NCI-H1092 (cell line): ENCODE measurements at regions not wholly inside any gene's neighbourhood (a gene's known extent, or its start where the extent isn't known, plus 50 kb on each side); places are given as distances from the start of the nearest gene placed in this dataset.

ENCODE experiments used
- DNase-seq: peaks from one replicate; lab custom pipeline; 2025; lab: John Stamatoyannopoulos, UW

DNA sequence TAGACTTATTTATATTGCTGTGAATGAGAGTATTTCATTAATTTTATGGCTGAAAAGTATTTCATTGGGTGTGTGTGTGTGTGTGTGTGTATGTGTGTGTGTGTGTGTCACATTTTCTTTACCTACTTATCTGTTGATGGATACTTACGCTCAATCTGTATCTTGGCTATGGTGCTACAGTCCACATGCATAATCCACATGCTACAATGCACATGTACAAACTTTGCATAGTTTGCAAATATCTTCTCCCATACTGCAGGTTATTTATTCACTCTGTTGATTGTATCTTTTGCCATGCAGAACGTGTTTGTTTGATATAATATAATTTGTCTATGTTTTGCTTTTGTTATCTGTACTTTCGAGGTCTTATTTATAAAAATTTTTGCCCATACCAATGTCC is 167.8 kb downstream of the RAB28 start:
- DNase-seq: no peak

GRCh38 chr4:13313856-13314255 is 170.3 kb downstream of the RAB28 start:
- DNase-seq: peak; percentile 75

DNA sequence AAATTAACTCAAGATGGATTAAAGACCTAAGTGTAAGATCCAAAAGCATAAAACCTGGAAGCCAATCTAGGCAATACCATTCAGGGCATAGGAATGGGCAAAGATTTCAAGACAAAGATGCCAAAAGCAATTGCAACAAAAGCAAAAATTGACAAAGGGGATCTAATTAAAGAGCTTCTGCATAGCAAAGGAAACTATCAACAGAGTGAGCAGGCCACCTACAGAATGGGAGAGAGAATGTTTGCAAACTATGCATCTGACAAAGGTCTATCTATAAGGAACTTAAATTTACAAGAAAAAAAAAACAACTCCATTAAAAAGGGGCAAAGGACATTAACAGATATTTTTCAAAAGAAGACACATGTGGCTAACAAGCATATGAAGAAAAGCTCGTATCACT is 171.9 kb downstream of the RAB28 start:
- no peak for DNase-seq

GRCh38 chr4:13309751-13310150 is 174.4 kb downstream of the RAB28 start:
- no peak for DNase-seq

DNA sequence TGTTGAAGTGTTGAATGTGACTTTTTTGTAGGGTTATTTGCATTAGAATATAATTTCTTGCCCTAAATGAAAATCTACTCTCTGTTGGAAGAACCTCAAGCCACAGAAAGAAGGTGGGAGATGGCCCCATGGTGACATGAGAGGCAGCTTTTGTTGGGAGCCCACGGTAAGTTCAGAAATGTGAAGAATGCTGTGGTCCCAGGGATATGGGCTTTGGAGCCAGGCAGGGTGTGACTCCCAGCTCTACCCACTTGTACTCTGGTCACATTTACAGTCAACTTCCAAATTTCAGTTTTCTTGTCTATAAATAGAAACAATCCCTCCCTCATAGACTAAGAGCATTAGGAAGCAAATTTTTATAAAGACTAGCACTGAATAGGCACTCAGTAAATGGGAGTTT is 177.8 kb downstream of the RAB28 start:
- no peak for DNase-seq

GRCh38 chr4:13302876-13303275 is 181.3 kb downstream of the RAB28 start:
- DNase-seq: no peak

DNA sequence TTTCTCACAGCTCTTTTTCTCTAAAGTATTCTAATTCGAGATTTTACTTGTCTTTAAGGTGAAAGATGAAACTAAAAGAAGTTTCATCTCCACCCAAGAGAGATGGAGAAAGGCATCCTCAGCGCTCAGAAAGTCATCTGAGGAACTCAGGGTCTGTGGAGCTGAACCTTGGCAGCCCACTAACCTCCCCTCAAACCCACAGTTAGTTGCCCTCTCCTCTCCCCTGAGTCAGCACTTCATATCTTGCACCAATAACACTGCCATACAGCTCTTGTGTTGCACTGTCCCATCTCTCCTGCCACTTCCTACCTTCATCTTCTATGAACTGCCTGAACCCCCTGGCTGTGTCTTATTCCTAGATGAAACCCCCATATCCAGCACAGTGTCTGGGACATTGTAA is 184.8 kb downstream of the RAB28 start:
- no peak for DNase-seq

- no peak for DNase-seq
Observed at GRCh38 chr4:13298655-13299054, 185.5 kb downstream of the RAB28 start.

GRCh38 chr4:13296986-13297385 is 187.2 kb downstream of the RAB28 start:
- DNase-seq: no peak

DNA sequence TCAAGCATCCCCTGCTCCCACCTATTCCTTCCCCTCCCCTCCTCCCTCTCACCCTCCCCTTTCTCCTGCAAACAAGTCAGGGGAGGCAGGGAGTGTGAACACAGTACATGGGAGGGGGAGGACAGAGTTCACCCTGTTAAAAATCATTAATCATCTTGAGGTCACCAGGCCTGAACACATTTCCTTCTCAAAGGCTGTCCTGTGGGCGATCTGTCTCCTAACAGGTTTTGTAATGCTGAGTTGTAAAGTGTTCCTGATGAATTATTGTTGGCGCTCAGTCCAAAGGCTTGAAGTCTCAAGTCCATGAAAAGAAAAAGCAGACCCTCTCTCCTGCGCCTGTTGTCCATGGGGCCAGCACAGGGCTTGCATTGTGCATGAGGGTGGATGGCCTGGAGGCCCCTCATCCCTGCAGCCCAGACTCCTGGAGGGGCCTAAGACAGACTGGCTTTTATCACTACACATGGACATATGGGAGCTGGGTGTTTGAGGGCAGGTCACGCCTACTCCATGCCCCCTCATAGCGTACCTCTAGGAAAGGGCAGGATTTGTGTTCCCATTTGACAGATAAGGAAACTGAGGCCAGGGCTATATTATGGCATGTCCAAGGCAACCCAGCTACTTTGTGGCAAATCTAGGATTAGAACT is 189.1 kb downstream of the RAB28 start:
- DNase-seq: no peak

- DNase-seq: no peak
Observed at GRCh38 chr4:13292372-13292771, 191.8 kb downstream of the RAB28 start.

DNA sequence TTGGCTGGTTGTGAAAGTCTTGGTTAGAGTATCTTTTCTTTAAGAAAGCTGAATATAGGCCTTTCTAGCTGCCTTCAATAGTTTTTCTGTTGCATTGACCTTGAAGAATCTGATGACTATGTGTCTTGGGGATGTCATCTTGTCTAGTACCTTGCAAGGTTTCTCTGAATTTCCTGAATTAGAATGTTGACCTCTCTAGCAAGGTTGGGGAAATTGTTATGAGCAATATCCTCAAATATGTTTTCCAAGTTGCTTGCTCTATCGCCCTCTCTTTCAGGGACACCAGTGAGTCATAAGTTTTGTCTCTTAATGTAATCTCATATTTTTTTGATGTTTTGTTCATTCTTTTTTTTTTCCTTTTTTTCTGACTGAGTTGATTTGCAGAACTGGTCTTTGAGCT is 194.7 kb downstream of the RAB28 start:
- DNase-seq: no peak

- DNase-seq: no peak
Observed at GRCh38 chr4:13285336-13285735, 198.8 kb downstream of the RAB28 start.

DNA sequence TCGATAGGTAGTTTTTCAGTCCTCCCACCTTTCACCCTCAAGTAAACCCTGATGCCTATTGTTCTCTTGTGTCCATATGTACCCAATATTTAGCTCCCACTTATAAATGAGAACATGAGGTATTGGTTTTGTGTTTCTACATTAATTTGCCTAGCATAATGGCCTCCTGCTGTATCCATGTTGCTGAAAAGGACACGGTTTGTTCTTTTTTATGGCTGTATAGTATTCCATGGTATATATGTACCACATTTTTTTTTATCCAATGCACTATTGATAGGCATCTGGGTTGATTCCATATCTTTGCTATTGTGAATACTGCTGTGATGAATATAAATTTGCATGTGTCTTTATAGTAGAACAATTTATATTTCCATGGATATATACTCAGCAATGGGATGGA is 199.2 kb downstream of the RAB28 start:
- no peak for DNase-seq

DNA sequence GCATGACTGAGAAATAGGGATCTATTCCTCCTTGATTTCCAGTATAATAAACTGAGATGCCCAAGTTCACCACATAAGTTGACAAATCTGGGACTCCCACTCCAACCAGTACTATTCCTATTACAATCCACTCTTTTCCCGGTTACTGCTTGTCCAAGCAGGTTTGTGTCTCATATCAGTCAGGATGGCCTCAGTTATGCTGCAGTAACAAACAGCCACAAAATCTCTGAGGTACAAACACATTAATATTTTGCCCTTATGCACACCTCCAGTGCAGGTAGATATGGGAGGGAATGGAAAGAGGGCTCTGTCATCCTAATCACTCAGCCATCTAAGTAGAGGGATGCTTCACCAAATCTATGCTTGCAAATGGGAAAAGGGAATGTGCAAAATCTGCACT is 207.8 kb downstream of the RAB28 start:
- no peak for DNase-seq

- no peak for DNase-seq
Observed at GRCh38 chr4:13268703-13269102, 215.4 kb downstream of the RAB28 start.

DNA sequence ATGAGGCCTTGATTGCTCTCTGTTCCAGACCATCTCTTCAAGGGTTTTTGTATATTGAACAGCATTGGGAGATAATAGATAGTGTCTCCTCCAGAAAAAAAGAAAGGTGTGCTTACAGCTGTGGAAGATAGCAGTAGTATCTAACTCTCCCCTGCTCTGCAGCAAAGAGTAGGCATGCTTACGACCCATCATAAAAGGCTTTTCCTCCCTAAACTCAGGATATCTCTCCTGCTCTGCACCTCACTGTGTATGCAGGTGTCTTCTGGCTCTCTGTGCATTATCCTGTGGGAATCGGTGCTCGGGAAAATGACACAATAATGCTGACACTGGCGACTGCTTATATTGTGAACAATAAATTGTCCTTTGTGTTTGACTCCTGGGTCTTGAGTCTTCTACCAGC is 216.0 kb downstream of the RAB28 start:
- DNase-seq: no peak

- DNase-seq: no peak
Observed at GRCh38 chr4:13267091-13267490, 217.0 kb downstream of the RAB28 start.

- no peak for DNase-seq
Observed at GRCh38 chr4:13266687-13267086, 217.5 kb downstream of the RAB28 start.

GRCh38 chr4:13263967-13264525 is 220.1 kb downstream of the RAB28 start:
- no peak for DNase-seq

DNA sequence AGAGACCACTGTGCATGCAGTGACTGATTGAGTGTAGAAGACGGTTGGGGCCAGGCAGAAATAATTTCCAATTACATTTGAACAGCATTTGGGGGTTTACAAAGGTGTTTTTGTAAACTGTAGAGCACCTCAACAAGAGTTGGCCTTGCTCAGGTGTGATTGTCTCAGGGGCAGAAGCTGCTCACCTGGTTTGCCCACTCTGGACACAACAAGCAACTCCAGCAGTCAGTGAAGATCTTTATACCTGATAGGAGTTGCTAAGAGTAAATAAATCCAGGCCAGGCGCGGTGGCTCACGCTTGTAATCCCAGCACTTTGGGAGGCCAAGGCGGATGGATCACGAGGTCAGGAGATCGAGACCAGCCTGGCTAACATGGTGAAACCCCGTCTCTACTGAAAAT is 221.3 kb downstream of the RAB28 start:
- DNase-seq: no peak

DNA sequence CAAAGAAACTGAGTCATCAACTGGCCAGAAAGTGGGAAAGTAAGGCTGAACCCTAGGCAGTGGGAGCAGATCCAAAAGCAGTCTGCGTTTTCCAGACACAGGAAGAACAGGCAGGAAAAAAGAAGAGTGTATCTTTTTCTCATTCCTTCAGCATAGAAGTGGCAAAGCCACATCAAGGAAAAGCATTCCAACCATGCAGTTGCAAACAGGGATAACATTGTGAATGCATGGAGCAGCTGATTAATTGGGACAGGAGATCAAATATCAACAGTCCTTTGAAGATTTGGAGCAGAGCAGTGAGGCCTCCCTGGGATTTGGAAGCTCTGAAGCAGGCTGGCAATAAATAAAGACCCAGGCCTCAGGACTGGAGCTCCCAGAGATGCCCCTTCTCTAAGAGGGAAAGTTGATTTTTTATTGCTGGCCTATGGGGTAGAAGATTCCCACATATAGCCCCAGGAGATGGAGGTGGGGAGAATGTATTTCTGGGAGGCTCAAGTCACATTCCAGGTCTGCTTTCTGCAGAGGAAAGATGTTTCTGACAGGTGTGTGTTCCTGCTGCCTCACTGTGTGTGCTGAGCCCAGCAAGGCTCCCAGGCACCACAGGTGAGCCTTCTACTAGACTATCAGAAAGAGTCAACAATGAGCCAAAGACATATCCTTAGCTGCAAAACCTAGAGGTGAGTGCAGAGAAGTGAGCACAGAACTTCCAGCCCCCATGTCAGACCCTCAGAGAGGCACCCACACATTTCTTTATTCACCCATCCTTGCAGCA is 222.5 kb downstream of the RAB28 start:
- no peak for DNase-seq

- no peak for DNase-seq
Observed at GRCh38 chr4:13260513-13260912, 223.6 kb downstream of the RAB28 start.

GRCh38 chr4:13250263-13250662 is 233.9 kb downstream of the RAB28 start:
- DNase-seq: no peak
